Loucy (cell line): ENCODE measurements at regions not wholly inside any gene's neighbourhood (a gene's known extent, or its start where the extent isn't known, plus 50 kb on each side); places are given as distances from the start of the nearest gene placed in this dataset.

ENCODE experiments used
- H2AFZ ChIP-seq: fragments of 200-600 bp; sonication (generic); 2 replicates; pipeline ENCODE4 v1.6.0; 2016; ENCODE audit warnings: antibody characterized with exemption, mild to moderate bottlenecking, low read length, moderate library complexity
- H3F3A ChIP-seq: fragments of 200-600 bp; 2 replicates; pipeline ENCODE4 v1.6.0; 2016; ENCODE audit warnings: antibody characterized with exemption, low read depth, mild to moderate bottlenecking
- H3K27me3 ChIP-seq: fragments of 200-600 bp; sonication (generic); 2 replicates; pipeline ENCODE4 v1.6.1; 2014; ENCODE audit warnings: low read length, mild to moderate bottlenecking; ENCODE audit not compliant: insufficient read depth, poor library complexity, severe bottlenecking
- H3K36me3 ChIP-seq: fragments of 200-600 bp; sonication (generic); 2 replicates; pipeline ENCODE4 v1.6.1; 2016; ENCODE audit warnings: low read length; ENCODE audit not compliant: insufficient read depth
- H3K4me1 ChIP-seq: fragments of 200-600 bp; sonication (generic); 2 replicates; pipeline ENCODE4 v1.5.1; 2014; ENCODE audit warnings: low read length, mild to moderate bottlenecking; ENCODE audit not compliant: insufficient read depth, poor library complexity, severe bottlenecking
- H3K4me2 ChIP-seq: fragments of 200-600 bp; sonication (generic); 2 replicates; pipeline ENCODE4 v1.6.0; 2014; ENCODE audit warnings: antibody characterized with exemption, low read length, low read depth, mild to moderate bottlenecking; ENCODE audit not compliant: poor library complexity, severe bottlenecking
- H3K4me3 ChIP-seq: fragments of 200-600 bp; sonication (generic); 2 replicates; pipeline ENCODE4 v1.5.1; 2014; ENCODE audit warnings: low read length, mild to moderate bottlenecking, mixed read lengths; ENCODE audit not compliant: poor library complexity, severe bottlenecking
- H3K79me2 ChIP-seq: fragments of 200-600 bp; sonication (generic); 2 replicates; pipeline ENCODE4 v1.6.1; 2014; ENCODE audit warnings: low read length; ENCODE audit not compliant: insufficient read depth
- H3K9ac ChIP-seq: fragments of 200-600 bp; sonication (generic); 2 replicates; pipeline ENCODE4 v1.6.0; 2014; ENCODE audit warnings: mild to moderate bottlenecking, low read depth, low read length, moderate library complexity; ENCODE audit not compliant: poor library complexity, severe bottlenecking
- H3K9me2 ChIP-seq: fragments of 200-600 bp; sonication (generic); replicated peaks from 2 replicates; pipeline ENCODE4 v1.6.1; 2016; ENCODE audit warnings: low read depth, low read length, mixed read lengths
- H3K9me3 ChIP-seq: fragments of 200-600 bp; sonication (generic); 2 replicates; pipeline ENCODE4 v1.6.1; 2014; ENCODE audit warnings: mild to moderate bottlenecking, antibody characterized with exemption, low read length, low read depth; ENCODE audit not compliant: insufficient read depth
- H4K20me1 ChIP-seq: fragments of 200-600 bp; sonication (generic); 2 replicates; pipeline ENCODE4 v1.6.0; 2014; ENCODE audit warnings: antibody characterized with exemption, low read length, mild to moderate bottlenecking; ENCODE audit not compliant: insufficient read depth, poor library complexity, severe bottlenecking
- EZH2phosphoT487 ChIP-seq: fragments of 200-600 bp; IDR thresholded peaks from 2 replicates; pipeline ENCODE4 v1.6.1; 2018; ENCODE audit warnings: antibody characterized with exemption, mild to moderate bottlenecking, moderate library complexity, borderline replicate concordance
- TF ChIP-seq, protein P1 (sequence below): fragments of 200-600 bp; sonication (generic); conservative IDR thresholded peaks from 2 replicates; pipeline ENCODE4 v1.5.1; 2014; ENCODE audit warnings: mild to moderate bottlenecking, antibody characterized with exemption, low read length

- H3K4me1 ChIP-seq = peaks cover 7% of the 10 kb centered on the region
- no peaks in the 10 kb centered on the region for H3K27me3 ChIP-seq
- H3F3A ChIP-seq = no peaks in the 10 kb centered on the region
- H3K9me2 ChIP-seq = no peaks in the 10 kb centered on the region
- no peaks in the 10 kb centered on the region for H3K36me3 ChIP-seq
- no peak overlapping the region for H3K4me3 ChIP-seq
- no peaks in the 10 kb centered on the region for H3K9me3 ChIP-seq
- H4K20me1 ChIP-seq = no peaks in the 10 kb centered on the region
- no peak overlapping the region for H3K9ac ChIP-seq
- no peak overlapping the region for H2AFZ ChIP-seq
- H3K4me2 ChIP-seq = no peak overlapping the region
- H3K79me2 ChIP-seq = no peaks in the 10 kb centered on the region
- TF ChIP-seq, protein P1, sequence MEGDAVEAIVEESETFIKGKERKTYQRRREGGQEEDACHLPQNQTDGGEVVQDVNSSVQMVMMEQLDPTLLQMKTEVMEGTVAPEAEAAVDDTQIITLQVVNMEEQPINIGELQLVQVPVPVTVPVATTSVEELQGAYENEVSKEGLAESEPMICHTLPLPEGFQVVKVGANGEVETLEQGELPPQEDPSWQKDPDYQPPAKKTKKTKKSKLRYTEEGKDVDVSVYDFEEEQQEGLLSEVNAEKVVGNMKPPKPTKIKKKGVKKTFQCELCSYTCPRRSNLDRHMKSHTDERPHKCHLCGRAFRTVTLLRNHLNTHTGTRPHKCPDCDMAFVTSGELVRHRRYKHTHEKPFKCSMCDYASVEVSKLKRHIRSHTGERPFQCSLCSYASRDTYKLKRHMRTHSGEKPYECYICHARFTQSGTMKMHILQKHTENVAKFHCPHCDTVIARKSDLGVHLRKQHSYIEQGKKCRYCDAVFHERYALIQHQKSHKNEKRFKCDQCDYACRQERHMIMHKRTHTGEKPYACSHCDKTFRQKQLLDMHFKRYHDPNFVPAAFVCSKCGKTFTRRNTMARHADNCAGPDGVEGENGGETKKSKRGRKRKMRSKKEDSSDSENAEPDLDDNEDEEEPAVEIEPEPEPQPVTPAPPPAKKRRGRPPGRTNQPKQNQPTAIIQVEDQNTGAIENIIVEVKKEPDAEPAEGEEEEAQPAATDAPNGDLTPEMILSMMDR = no peak
- TF ChIP-seq EZH2phosphoT487 = no peak
These were observed 132.2 kb downstream of the TMCO5A start for GRCh38 chr15:38066612-38067011.

- no peaks in the 10 kb centered on the region for H3K36me3 ChIP-seq
- H3F3A ChIP-seq = no peaks in the 10 kb centered on the region
- H3K4me2 ChIP-seq = peak overlapping the region; percentile 54
- no peaks in the 10 kb centered on the region for H3K9me2 ChIP-seq
- no peak overlapping the region for H2AFZ ChIP-seq
- peak overlapping the region; percentile 51 for H3K4me3 ChIP-seq
- no peaks in the 10 kb centered on the region for H3K9me3 ChIP-seq
- no peak overlapping the region for H3K9ac ChIP-seq
- H4K20me1 ChIP-seq = no peaks in the 10 kb centered on the region
- TF ChIP-seq, protein P1 = no peak
- no peak for TF ChIP-seq EZH2phosphoT487
- no peaks in the 10 kb centered on the region for H3K79me2 ChIP-seq
- H3K27me3 ChIP-seq = no peaks in the 10 kb centered on the region
- H3K4me1 ChIP-seq = peaks cover 7% of the 10 kb centered on the region
These were observed 134.4 kb downstream of the TMCO5A start for GRCh38 chr15:38068626-38069391.

DNA sequence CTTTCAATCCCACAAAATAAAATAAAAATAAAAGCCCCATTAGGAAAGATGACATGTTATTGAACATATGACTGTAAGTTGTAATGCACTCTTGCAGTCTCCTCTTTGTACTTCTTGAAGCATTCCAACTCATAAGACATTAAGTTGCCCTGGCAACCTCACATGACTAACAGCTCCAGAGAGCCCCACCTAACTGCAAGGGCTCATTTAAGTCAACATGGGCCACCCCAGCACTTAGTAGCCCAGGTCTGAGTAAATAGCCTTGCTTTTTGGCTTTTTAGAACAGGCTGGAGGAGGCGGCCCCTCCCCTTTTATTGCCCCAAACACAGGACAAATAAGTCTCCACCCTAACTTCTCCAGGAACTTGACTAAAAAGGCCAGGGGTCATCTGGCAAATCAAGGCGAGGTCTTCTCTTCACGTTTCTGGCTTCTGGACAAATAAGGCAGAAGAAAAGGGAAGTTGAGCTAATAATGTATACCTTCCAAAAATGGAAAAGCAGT, 135.1 kb downstream of the TMCO5A start:
- Histone ChIP-seq H3K4me3 (peak overlapping the region; percentile 51), H3K27me3 (no peaks in the 10 kb centered on the region), H4K20me1 (no peaks in the 10 kb centered on the region), H2AFZ (0 out of 2 replicates have a peak overlapping the region, but pooled peaks have one; percentile 7), H3K36me3 (no peaks in the 10 kb centered on the region), H3K9ac (no peak overlapping the region), H3K9me2 (no peaks in the 10 kb centered on the region), H3K4me1 (peaks cover 7% of the 10 kb centered on the region), H3K9me3 (no peaks in the 10 kb centered on the region), H3F3A (no peaks in the 10 kb centered on the region), H3K4me2 (peak overlapping the region; percentile 54), H3K79me2 (no peaks in the 10 kb centered on the region)
- no peak for TF ChIP-seq EZH2phosphoT487
- TF ChIP-seq, protein P1 = no peak
